KOPT-K1 (cell line): ENCODE measurements at regions not wholly inside any gene's neighbourhood (a gene's known extent, or its start where the extent isn't known, plus 50 kb on each side); places are given as distances from the start of the nearest gene placed in this dataset.

Source experiments
- H3K27ac ChIP-seq: fragments of 200-600 bp; sonication (generic); 2 replicates; pipeline ENCODE4 v1.5.1; 2016; ENCODE audit warnings: antibody characterized with exemption, mild to moderate bottlenecking, low read depth, low read length; ENCODE audit not compliant: poor library complexity, severe bottlenecking
- H3K36me3 ChIP-seq: fragments of 200-600 bp; sonication (generic); 2 replicates; pipeline ENCODE4 v1.5.1; 2017; ENCODE audit warnings: antibody characterized with exemption, mild to moderate bottlenecking, low read length, moderate library complexity; ENCODE audit not compliant: insufficient read depth
- H3K9me3 ChIP-seq: fragments of 200-600 bp; sonication (generic); 2 replicates; pipeline ENCODE4 v1.5.1; 2017; ENCODE audit warnings: antibody characterized with exemption, low read length, mild to moderate bottlenecking; ENCODE audit not compliant: insufficient read depth, poor library complexity, severe bottlenecking

DNA sequence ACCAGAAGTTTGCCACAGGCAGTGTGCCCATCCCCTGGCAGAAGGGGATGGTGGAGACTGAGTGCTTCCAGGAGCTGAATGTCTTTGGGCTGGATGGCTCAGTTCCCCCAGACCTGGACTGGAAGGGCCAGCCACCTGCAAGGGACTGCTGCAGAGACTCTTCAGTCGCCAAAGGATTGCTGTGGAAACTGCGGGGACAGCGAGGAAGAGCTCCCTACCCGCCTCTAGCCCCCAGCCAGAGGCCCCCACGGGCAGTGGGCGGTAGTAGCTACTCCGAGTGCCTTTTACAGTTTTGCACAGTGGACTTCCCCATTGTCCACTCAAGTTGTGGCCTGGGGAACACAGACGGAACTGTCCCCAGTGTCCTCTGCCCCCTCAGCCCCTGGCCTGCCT lies 138.5 kb downstream of the ZDHHC20 start:
- Histone ChIP-seq H3K36me3 (no peaks in the 10 kb centered on the region), H3K9me3 (no peaks in the 10 kb centered on the region), H3K27ac (no peak overlapping the region)

GRCh38 chr13:21321269-21321668 lies 137.8 kb downstream of the ZDHHC20 start:
- Histone ChIP-seq H3K9me3 (no peaks in the 10 kb centered on the region), H3K27ac (no peak overlapping the region), H3K36me3 (no peaks in the 10 kb centered on the region)

DNA sequence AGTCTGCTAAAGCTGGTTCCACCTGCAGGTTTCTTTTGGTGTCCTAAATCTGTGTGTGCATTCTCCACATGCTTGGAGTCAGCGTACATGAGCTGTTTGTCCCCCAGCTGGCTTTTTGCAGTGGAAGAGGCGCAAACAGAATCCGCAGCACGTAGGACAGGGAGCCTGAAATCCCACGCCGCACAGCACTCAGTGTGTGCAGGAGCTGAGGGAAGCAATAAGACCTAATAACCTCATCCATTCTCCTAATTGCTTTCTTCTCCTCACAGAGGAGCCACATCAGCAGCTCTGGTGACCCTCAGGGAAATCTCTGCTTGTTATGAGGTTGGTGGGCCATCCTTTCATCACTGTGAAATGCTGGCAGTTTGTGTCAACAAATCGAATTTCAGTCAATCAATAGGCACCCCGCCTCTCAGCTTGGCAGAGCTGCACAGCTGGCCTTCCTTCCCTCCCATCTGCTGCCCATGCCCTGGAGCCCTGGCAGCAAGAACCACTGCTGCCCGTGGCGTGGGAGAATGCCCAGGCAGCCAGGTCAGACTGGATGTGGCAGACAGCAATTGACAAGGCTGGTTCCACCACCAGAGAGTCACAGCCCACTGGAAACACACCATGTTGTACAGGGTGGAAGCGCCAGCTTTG lies 136.7 kb downstream of the ZDHHC20 start:
- no peaks in the 10 kb centered on the region for H3K36me3 ChIP-seq
- H3K27ac ChIP-seq, result no peak overlapping the region

More for the DNA sequence above, 136.7 kb downstream of the ZDHHC20 start:
- H3K9me3 ChIP-seq, result no peaks in the 10 kb centered on the region
